ENCODE measurements at regions not wholly inside any gene's neighbourhood (a gene's known extent, or its start where the extent isn't known, plus 50 kb on each side); places are given as distances from the start of the nearest gene placed in this dataset.

- H3K79me1 ChIP-seq (ENCODE audit: insufficient read depth, low read depth, low read length, poor library complexity, severe bottlenecking) = no peaks in the 10 kb centered on the region
- no peak overlapping the region for H3T11ph ChIP-seq (ENCODE audit: low read length)
- H3K14ac ChIP-seq (ENCODE audit: insufficient read depth, low read length) = no peak overlapping the region
- H4K20me1 ChIP-seq (ENCODE audit: control insufficient read depth, insufficient read depth, insufficient read length) = no peaks in the 10 kb centered on the region
- no peak for DNase-seq
- no peak overlapping the region for H2BK12ac ChIP-seq (ENCODE audit: insufficient read length, low read depth, low read length)
- no peak overlapping the region for H3K56ac ChIP-seq (ENCODE audit: insufficient read length, low read depth, low read length)
- H2BK120ac ChIP-seq (ENCODE audit: low read depth, low read length, poor library complexity, severe bottlenecking) = no peak overlapping the region
- no peak overlapping the region for H2BK20ac ChIP-seq (ENCODE audit: low read depth, low read length, poor library complexity, severe bottlenecking)
- no peaks in the 10 kb centered on the region for H3K4me1 ChIP-seq (ENCODE audit: insufficient read depth, low read length)
- no peak overlapping the region for H3K4me2 ChIP-seq (ENCODE audit: insufficient read depth, insufficient read length, low read length)
- no peak overlapping the region for H2AFZ ChIP-seq (ENCODE audit: low read length)
- no peak for TF ChIP-seq CTCF (conservative IDR thresholded peaks at IDR 0.05)
- no peak overlapping the region for H4K5ac ChIP-seq (ENCODE audit: insufficient read length, low read depth, low read length)
- no peaks in the 10 kb centered on the region for H3K23me2 ChIP-seq (ENCODE audit: insufficient read length, low read depth, low read length, poor library complexity, severe bottlenecking)
- no peak overlapping the region for H2BK15ac ChIP-seq (ENCODE audit: low read depth, low read length)
- H3K23ac ChIP-seq (ENCODE audit: insufficient read length, low read depth, low read length) = no peak overlapping the region
- H3K9ac ChIP-seq (ENCODE audit: extremely low read depth, insufficient read length, low read length) = no peak overlapping the region
- no peak overlapping the region for H3K18ac ChIP-seq (ENCODE audit: insufficient read length, low read depth, low read length)
- H4K8ac ChIP-seq (replicated peaks; ENCODE audit: insufficient read length, low read depth, low read length) = no peak overlapping the region
- Mint-ChIP-seq H3K36me3 (ENCODE audit: insufficient read depth in 1 of 3, low read depth in 3 of 3) (no peaks in the 10 kb centered on the region), H3K4me1 (no peaks in the 10 kb centered on the region), H3K27ac (no peak overlapping the region; a peak in 1 of 7 replicates), H3K9me3 (peaks cover 0 to 6% of the 10 kb centered on the region in 2 experiments; a peak in 3 of 5 replicates), H3K4me3 (no peak overlapping the region), H3K27me3 (ENCODE audit: low read depth) (peaks cover 3% of the 10 kb centered on the region)
- no peak overlapping the region for H3K27ac ChIP-seq (ENCODE audit: insufficient read length, low read depth, low read length)
- H3K9me3 ChIP-seq (ENCODE audit: control insufficient read depth, low read depth, low read length) = no peaks in the 10 kb centered on the region
- H3K79me2 ChIP-seq (ENCODE audit: insufficient read depth, low read length) = no peaks in the 10 kb centered on the region
- no peaks in the 10 kb centered on the region; the same call in 1 of the 2 replicates for H3K27me3 ChIP-seq (ENCODE audit: insufficient read depth, low read length)
- H3K4ac ChIP-seq (ENCODE audit: low read depth, low read length) = no peak overlapping the region
- H2AK5ac ChIP-seq (ENCODE audit: insufficient read length, low read length) = no peak overlapping the region
- H2BK5ac ChIP-seq (ENCODE audit: insufficient read length, low read length) = no peak overlapping the region
- no CpG with 5 or more reads among the region's 15 CpGs for WGBS (ENCODE audit: extremely low coverage, insufficient read length, low lambda C conversion rate)
- H4K91ac ChIP-seq (ENCODE audit: insufficient read length, low read depth, low read length) = no peak overlapping the region
These were observed 65.0 kb upstream of the ZNF236 start for GRCh38 chr18:76757335-76757734.
